GM18858 (cell line): ENCODE measurements at regions not wholly inside any gene's neighbourhood (a gene's known extent, or its start where the extent isn't known, plus 50 kb on each side); places are given as distances from the start of the nearest gene placed in this dataset.

Experiments used
- ATAC-seq: cut with Tn5 transposase; IDR thresholded peaks from one replicate; pipeline ENCODE4 v1.9.1; 2021; ENCODE audit not compliant: unreplicated experiment

GRCh38 chr1:98084188-98084587 is 163.4 kb upstream of the DPYD start:
- no peak for ATAC-seq

GRCh38 chr1:98081944-98082343 is 161.1 kb upstream of the DPYD start:
- ATAC-seq = no peak

DNA sequence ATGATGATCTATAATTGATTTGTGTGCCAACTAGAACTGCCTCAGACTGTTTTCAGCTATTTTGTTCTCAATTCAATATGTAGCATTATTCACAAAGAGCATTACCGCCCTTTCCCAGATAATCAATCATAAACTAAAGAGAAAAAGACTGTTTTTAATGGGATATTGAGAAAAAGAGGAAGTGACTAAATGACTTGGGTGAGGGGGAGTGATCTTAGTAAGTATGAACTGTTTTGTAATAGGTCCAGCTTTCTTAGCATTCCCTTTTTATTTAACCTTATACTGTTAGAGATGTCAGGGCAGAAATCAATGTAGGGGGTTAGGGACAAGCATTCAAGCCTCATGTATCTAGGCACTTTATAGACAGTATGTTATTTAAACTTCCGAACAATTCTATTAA is 157.8 kb upstream of the DPYD start:
- no peak for ATAC-seq

GRCh38 chr1:98077691-98078090 is 156.9 kb upstream of the DPYD start:
- ATAC-seq = no peak

GRCh38 chr1:98075626-98076025 is 154.8 kb upstream of the DPYD start:
- no peak for ATAC-seq

DNA sequence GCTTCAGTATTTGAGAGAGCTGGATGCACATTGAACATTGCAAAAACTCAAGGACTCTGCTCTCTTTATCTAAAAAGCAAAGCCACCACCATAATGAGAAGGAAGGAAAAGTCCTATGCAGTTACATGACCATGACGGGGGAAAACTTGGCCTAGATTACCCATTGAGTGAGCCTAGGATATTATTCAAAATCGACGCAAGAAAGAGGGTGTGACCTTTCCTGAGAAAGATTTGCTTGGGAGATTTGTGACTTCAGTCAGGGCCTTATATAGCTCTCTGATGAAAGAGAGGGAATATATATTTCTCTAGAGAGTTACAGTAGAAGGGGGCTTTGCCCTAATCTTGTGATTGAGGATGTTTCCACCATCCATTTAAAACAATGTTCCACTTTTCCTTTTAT is 153.0 kb upstream of the DPYD start:
- ATAC-seq = no peak

GRCh38 chr1:98073106-98073505 is 152.3 kb upstream of the DPYD start:
- ATAC-seq = no peak

- ATAC-seq = no peak
Observed at GRCh38 chr1:98072047-98072446, 151.2 kb upstream of the DPYD start.

DNA sequence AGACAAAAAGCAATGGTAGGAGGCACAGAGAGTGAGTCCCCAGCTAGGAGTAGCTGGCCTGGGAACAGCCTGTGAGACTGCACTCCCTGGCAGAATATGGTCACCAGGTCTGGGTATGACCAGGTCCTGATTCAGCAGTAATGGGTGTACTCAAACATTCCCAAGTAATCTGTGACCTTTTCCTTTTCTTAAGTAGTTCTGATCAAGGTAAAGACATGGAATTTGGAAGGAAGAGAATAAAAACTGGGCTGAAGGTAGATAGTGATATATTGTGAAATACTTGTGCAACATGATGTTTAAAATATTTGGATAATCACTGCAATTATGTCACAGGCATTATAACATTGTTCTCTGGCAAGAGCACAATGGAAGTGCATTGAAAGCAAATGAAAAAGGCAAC is 147.2 kb upstream of the DPYD start:
- no peak for ATAC-seq

DNA sequence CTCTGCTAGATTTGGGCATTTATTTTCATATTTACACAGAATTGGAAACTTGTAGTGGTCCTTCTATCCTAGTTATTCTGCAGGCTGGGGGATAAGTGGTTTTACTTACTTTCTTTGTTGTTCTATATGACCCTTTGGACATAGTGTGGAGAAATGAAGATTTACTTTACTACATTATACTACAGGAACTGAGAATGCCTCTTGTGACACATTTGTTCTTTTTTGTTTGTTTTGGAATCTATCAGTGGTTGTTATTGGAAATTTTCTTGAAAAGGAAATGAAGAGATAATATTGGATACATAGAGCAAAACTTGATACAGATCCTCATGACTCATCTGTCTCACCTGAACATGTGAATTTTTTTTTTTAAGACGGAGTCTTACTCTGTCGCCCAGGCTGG is 146.1 kb upstream of the DPYD start:
- no peak for ATAC-seq

GRCh38 chr1:98059620-98060019 is 138.8 kb upstream of the DPYD start:
- ATAC-seq = no peak

- no peak for ATAC-seq
Observed at GRCh38 chr1:98058676-98059075, 137.8 kb upstream of the DPYD start.

DNA sequence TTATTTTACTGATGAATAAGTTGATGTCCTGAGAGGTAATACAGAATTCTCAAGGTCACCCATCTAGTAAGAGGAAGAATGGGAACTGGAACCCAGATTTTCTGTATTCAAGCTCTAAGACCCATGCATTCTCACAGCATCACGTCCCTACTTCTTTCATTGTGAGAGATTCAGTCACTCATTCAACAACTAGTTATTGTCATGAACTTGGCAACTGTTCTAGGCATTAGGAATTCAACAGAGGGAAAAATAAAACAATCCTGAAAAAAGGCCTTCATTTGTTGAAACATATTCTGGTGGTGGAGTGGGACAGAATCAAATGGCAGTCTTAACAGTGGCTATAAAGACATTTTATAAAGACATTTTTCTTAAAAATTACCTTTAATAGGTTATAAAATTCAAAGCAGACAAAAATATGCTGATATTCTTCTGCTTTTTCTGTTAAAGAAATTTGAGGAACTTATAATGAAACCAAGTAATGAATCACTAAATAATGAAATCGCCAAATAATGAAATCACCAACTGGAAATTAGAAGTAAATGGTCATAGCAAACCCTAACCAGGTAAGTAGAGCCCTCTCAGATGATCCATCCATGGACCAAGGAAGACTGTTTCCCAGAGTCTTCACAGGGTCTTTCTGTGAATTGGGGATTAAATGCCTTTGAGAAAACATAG is 136.5 kb upstream of the DPYD start:
- ATAC-seq = no peak

- no peak for ATAC-seq
Observed at GRCh38 chr1:98056781-98057180, 135.9 kb upstream of the DPYD start.

GRCh38 chr1:98055457-98055856 is 134.6 kb upstream of the DPYD start:
- ATAC-seq = no peak

GRCh38 chr1:98054786-98055185 is 134.0 kb upstream of the DPYD start:
- ATAC-seq = no peak

GRCh38 chr1:98054367-98054701 is 133.5 kb upstream of the DPYD start:
- ATAC-seq = no peak

- peak; percentile 88 for ATAC-seq
Observed at GRCh38 chr1:98053471-98054366, 132.9 kb upstream of the DPYD start.

- ATAC-seq = peak; percentile 53
Observed at GRCh38 chr1:98051065-98051675, 130.3 kb upstream of the DPYD start.

DNA sequence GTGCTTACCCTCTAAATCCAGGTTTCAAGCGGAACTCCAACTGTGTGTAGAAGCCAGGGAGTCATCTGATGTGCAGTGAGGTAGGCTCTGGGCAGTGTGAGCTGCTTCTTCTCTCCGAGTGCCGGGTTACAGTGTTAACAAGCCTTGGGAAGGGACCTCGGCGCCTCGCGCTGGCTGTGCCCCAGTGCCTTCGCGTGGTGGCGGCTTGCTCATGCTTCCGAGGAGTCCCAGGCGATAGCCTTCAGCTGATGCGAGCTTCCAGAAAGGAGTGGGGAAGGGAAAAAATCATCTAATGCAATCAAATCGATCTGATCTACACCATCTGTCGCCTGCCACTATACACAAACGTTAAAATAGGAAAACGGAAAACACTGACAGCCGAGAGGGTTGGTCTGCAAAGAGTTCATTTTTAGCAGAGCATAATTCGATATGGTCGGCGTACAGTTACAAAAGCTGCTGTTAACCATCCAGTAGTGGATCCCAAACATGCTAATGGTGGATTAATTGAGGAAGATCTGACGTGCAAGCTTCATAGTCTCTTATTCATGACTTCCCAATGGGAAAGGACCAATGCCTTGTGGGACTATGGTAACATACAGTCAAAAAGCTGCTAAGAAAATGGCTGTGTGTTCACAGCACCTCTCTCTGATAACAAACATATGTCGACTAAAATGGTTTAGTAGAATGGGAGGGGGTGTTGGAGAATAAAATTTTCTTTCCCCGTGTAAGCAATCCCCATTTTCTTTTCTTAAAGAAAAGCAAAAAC is 128.7 kb upstream of the DPYD start:
- ATAC-seq = no peak

DNA sequence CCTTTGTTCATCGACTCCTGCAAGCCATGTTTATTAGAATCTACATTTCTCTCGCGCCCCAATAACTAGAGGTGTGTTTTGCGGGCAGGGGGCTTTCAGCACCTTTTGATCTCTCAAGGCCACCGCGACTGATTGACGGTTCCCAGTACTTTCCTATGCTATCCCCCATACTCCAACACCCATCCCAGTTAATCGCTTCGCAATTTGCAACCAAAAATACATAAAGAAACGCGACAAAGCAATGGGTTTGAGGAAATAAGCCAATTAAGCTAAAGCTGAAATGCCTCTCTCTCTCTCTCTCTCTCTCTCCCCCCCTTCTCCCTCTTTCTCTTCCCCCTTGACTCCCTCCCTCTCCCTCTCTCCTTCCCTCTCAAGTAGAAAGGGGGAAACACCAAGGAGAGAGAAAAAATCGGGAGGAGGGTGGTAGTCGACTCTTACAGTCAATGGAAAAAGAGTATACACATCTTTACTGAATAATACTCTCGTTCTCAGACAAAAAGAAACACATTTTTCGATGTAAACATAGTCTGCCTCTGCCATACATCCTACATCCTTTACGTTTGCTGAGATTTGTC is 128.0 kb upstream of the DPYD start:
- no peak for ATAC-seq
